ENCODE measurements at regions not wholly inside any gene's neighbourhood (a gene's known extent, or its start where the extent isn't known, plus 50 kb on each side); places are given as distances from the start of the nearest gene placed in this dataset.

GRCh38 chr7:115593111-115593510, 437.5 kb downstream of the TFEC start:
- no peak overlapping the region for H3K9ac ChIP-seq (ENCODE audit: extremely low read depth, low read length, poor library complexity, severe bottlenecking)
- no peak overlapping the region for H3K27ac ChIP-seq (ENCODE audit: low read depth, low read length)
- H3K36me3 Mint-ChIP-seq (ENCODE audit: low read depth) = no peaks in the 10 kb centered on the region
- H3K36me3 ChIP-seq (ENCODE audit: control insufficient read depth, insufficient read depth, low read length) = no peaks in the 10 kb centered on the region
- DNase-seq = no peak
- WGBS, 2 experiments (ENCODE audit: insufficient coverage in 1 of 2, insufficient read length in 1 of 2) = 88% methylated on average over 2 of the region's 2 CpGs; no CpG with 5 or more reads in 1 of the 2 experiments
- H3K4me3 Mint-ChIP-seq = no peak overlapping the region
- no peak overlapping the region for H3K27ac Mint-ChIP-seq
- H3K4me1 Mint-ChIP-seq = peaks cover 2% of the 10 kb centered on the region
- H3K9me3 Mint-ChIP-seq = peaks cover 13% of the 10 kb centered on the region
- TF ChIP-seq CTCF (conservative IDR thresholded peaks at IDR 0.05) = no peak
- no peak overlapping the region for H3K4me3 ChIP-seq (ENCODE audit: low read length)
- H3K4me1 ChIP-seq (ENCODE audit: control insufficient read depth, insufficient read depth, low read length) = peaks cover 3% of the 10 kb centered on the region
- no peaks in the 10 kb centered on the region for H3K27me3 ChIP-seq (ENCODE audit: control insufficient read depth, insufficient read depth, low read length, poor library complexity, severe bottlenecking)
- H3K9me3 ChIP-seq (ENCODE audit: control insufficient read depth, low read length) = no peaks in the 10 kb centered on the region
- H3K27me3 Mint-ChIP-seq (ENCODE audit: insufficient read depth) = no peaks in the 10 kb centered on the region

GRCh38 chr7:115585015-115585718, 445.4 kb downstream of the TFEC start:
- no peak overlapping the region for H3K4me3 ChIP-seq (ENCODE audit: low read length)
- H3K4me1 Mint-ChIP-seq = peaks cover 15% of the 10 kb centered on the region
- H3K36me3 ChIP-seq (ENCODE audit: control insufficient read depth, insufficient read depth, low read length) = no peaks in the 10 kb centered on the region
- TF ChIP-seq CTCF (conservative IDR thresholded peaks at IDR 0.05) = no peak
- H3K9me3 Mint-ChIP-seq = no peaks in the 10 kb centered on the region
- no peaks in the 10 kb centered on the region for H3K27me3 Mint-ChIP-seq (ENCODE audit: insufficient read depth)
- H3K4me3 Mint-ChIP-seq = no peak overlapping the region
- peak overlapping the region; percentile 56 for H3K27ac Mint-ChIP-seq
- no peaks in the 10 kb centered on the region for H3K9me3 ChIP-seq (ENCODE audit: control insufficient read depth, low read length)
- no peaks in the 10 kb centered on the region for H3K27me3 ChIP-seq (ENCODE audit: control insufficient read depth, insufficient read depth, low read length, poor library complexity, severe bottlenecking)
- no peaks in the 10 kb centered on the region for H3K36me3 Mint-ChIP-seq (ENCODE audit: low read depth)
- H3K27ac ChIP-seq (ENCODE audit: low read depth, low read length) = no peak overlapping the region
- no peaks in the 10 kb centered on the region for H3K4me1 ChIP-seq (ENCODE audit: control insufficient read depth, insufficient read depth, low read length)
- WGBS, 2 experiments (ENCODE audit: insufficient coverage in 1 of 2, insufficient read length in 1 of 2) = 93 to 100% methylated on average over 2 to 5 of the region's 5 CpGs
- H3K9ac ChIP-seq (ENCODE audit: extremely low read depth, low read length, poor library complexity, severe bottlenecking) = no peak overlapping the region
- DNase-seq = no peak

- Histone ChIP-seq H3K4me3 (ENCODE audit: low read length) (no peak overlapping the region), H3K27me3 (ENCODE audit: control insufficient read depth, insufficient read depth, low read length, poor library complexity, severe bottlenecking) (no peaks in the 10 kb centered on the region), H3K36me3 (ENCODE audit: control insufficient read depth, insufficient read depth, low read length) (no peaks in the 10 kb centered on the region), H3K9ac (ENCODE audit: extremely low read depth, low read length, poor library complexity, severe bottlenecking) (no peak overlapping the region), H3K4me1 (ENCODE audit: control insufficient read depth, insufficient read depth, low read length) (no peaks in the 10 kb centered on the region), H3K9me3 (ENCODE audit: control insufficient read depth, low read length) (no peaks in the 10 kb centered on the region), H3K27ac (ENCODE audit: low read depth, low read length) (no peak overlapping the region)
- H3K27me3 Mint-ChIP-seq (ENCODE audit: insufficient read depth) = no peaks in the 10 kb centered on the region
- no peak overlapping the region for H3K27ac Mint-ChIP-seq
- peaks cover 15% of the 10 kb centered on the region for H3K4me1 Mint-ChIP-seq
- no peak overlapping the region for H3K4me3 Mint-ChIP-seq
- no peak for DNase-seq
- no peaks in the 10 kb centered on the region for H3K36me3 Mint-ChIP-seq (ENCODE audit: low read depth)
- TF ChIP-seq CTCF (conservative IDR thresholded peaks at IDR 0.05) = no peak
- WGBS, 2 experiments (ENCODE audit: insufficient coverage in 1 of 2, insufficient read length in 1 of 2) = 100% methylated on average over 1 of the region's 1 CpG; no CpG with 5 or more reads in 1 of the 2 experiments
- no peaks in the 10 kb centered on the region for H3K9me3 Mint-ChIP-seq
These were observed 447.6 kb downstream of the TFEC start for GRCh38 chr7:115582956-115583355.

Data from endodermal cell (in vitro differentiated cells).